ENCODE measurements at regions not wholly inside any gene's neighbourhood (a gene's known extent, or its start where the extent isn't known, plus 50 kb on each side); places are given as distances from the start of the nearest gene placed in this dataset.

DNA sequence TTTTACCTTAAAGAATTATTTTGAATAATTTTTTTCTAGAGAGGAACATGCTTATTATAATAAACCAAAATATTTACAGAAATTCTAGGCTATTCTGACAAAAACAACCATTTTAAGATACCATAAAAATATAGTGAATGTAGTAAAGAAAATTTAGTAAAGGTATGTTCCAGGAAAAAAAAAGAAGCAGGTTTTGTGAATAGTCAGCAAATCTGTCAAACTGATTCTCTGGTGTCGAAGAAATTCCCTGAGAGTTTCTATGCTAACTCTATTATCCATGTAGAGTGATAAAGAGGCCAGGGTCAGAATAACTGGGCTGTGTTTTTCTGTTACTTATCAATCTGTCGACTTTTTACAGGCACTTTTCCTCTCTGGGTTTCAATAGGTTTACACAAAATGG lies 459.2 kb downstream of the KIF4B start:
- TF ChIP-seq, protein P1, sequence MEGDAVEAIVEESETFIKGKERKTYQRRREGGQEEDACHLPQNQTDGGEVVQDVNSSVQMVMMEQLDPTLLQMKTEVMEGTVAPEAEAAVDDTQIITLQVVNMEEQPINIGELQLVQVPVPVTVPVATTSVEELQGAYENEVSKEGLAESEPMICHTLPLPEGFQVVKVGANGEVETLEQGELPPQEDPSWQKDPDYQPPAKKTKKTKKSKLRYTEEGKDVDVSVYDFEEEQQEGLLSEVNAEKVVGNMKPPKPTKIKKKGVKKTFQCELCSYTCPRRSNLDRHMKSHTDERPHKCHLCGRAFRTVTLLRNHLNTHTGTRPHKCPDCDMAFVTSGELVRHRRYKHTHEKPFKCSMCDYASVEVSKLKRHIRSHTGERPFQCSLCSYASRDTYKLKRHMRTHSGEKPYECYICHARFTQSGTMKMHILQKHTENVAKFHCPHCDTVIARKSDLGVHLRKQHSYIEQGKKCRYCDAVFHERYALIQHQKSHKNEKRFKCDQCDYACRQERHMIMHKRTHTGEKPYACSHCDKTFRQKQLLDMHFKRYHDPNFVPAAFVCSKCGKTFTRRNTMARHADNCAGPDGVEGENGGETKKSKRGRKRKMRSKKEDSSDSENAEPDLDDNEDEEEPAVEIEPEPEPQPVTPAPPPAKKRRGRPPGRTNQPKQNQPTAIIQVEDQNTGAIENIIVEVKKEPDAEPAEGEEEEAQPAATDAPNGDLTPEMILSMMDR (conservative IDR thresholded peaks at IDR 0.05; ENCODE audit: control insufficient read depth, insufficient read depth, low read depth, low read length) = no peak
- no peak for DNase-seq (ENCODE audit: low read depth)
- no peak overlapping the region for H3K4me3 ChIP-seq (ENCODE audit: control insufficient read depth, low read depth, low read length)

DNA sequence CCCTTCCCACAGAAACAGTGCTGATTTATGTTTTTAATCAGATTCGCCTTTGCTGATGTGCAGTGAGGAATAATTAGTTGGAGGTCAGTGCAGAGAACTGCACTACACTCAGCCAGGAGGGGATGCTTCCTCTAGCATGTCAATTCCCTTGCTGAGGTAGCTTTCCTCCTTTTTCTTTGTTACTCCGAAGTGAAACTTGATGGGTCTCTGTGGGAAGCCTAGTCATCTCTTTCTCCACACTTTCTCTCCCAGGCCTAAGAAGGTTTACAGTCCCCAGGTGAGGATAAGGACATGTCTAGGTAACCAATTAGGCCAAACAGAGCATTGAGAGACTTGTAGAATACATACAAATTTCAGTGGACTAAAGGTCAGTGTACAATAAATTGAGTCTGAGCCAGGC lies 461.8 kb downstream of the KIF4B start:
- H3K4me3 ChIP-seq (ENCODE audit: control insufficient read depth, low read depth, low read length) = no peak overlapping the region
- no peak for DNase-seq (ENCODE audit: low read depth)
- TF ChIP-seq, protein P1 (conservative IDR thresholded peaks at IDR 0.05; ENCODE audit: control insufficient read depth, insufficient read depth, low read depth, low read length) = no peak

DNA sequence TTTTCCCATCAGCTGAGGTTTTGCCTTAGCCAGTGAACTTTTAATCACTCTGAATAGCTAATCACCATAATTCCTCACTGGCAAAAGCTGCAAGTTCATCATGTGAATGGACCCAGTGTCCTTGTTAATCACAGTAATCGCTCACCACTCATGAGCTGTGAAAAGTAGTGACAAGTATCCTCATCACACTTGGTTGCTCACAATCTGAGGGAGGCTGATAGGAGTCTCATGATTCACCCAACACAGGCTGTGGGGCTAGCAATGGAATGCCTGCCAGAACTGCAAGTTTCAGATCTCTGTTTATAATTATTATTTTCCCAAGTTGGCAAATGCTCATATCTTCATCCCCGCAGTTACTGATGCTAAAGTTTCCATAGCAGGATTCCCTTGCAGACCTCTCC lies 467.2 kb downstream of the KIF4B start:
- no peak for DNase-seq (ENCODE audit: low read depth)
- no peak overlapping the region for H3K4me3 ChIP-seq (ENCODE audit: control insufficient read depth, low read depth, low read length)
- TF ChIP-seq, protein P1 (conservative IDR thresholded peaks at IDR 0.05; ENCODE audit: control insufficient read depth, insufficient read depth, low read depth, low read length) = no peak

DNA sequence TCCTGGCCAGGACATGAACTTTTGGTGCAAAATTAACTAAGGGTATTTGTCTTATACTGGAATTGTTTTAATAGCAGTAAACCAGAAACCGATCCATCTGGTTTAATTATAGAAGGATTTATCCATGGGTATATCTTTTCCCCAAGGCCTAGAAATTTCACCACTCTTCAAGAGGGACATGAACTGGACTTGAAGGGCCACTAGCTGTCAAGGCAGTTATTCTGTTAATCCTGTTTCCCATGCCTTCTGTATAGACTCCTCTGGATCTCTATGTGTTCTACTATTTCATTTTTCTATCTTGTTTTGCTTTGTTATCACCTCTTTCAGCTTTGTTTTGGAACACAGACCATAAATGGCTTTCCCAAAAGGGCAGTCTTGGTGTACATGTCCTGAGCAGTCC lies 467.6 kb downstream of the KIF4B start:
- no peak for DNase-seq (ENCODE audit: low read depth)
- TF ChIP-seq, protein P1 (conservative IDR thresholded peaks at IDR 0.05; ENCODE audit: control insufficient read depth, insufficient read depth, low read depth, low read length) = no peak
- H3K4me3 ChIP-seq (ENCODE audit: control insufficient read depth, low read depth, low read length) = no peak overlapping the region

DNA sequence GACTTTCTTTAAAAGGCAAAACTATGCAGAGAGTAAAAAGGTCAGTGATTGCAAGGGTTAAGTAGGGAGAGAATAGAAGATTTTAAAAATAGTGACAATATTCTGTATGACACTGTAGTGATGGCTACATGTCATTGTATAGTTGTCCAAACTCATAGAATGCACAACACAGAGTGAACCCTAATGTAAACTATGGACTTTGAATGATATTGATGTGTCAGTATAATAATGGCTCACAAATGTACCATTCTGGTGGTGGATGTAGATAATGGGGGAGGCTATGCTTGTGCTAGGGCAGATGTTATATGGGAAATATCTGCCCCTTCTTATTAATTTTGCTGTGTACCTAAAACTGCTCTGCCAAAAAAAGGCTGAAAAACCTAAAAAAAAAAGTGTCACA lies 468.9 kb downstream of the KIF4B start:
- TF ChIP-seq, protein P1 (conservative IDR thresholded peaks at IDR 0.05; ENCODE audit: control insufficient read depth, insufficient read depth, low read depth, low read length) = no peak
- DNase-seq (ENCODE audit: low read depth) = no peak
- H3K4me3 ChIP-seq (ENCODE audit: control insufficient read depth, low read depth, low read length) = no peak overlapping the region

DNA sequence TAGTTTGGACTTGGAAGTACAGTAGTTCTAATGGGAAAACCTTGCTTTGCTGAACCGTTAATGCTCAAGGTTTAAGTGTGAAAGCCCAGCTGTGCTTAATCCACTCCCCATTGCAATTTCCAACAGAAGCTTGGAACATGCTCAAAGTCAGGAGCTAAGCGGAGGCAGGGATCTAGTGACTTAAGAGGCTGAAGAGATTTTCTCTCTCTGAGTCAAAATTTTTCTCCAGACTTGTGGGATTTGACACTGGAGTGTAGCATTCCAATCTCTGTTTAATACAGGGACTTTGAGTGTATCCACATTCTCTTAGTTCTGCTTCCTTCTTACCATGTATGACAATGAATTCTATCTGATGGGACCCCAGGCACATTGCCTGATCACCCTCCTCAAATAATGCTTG lies 471.8 kb downstream of the KIF4B start:
- DNase-seq (ENCODE audit: low read depth) = no peak
- TF ChIP-seq, protein P1 (conservative IDR thresholded peaks at IDR 0.05; ENCODE audit: control insufficient read depth, insufficient read depth, low read depth, low read length) = no peak
- no peak overlapping the region for H3K4me3 ChIP-seq (ENCODE audit: control insufficient read depth, low read depth, low read length)

DNA sequence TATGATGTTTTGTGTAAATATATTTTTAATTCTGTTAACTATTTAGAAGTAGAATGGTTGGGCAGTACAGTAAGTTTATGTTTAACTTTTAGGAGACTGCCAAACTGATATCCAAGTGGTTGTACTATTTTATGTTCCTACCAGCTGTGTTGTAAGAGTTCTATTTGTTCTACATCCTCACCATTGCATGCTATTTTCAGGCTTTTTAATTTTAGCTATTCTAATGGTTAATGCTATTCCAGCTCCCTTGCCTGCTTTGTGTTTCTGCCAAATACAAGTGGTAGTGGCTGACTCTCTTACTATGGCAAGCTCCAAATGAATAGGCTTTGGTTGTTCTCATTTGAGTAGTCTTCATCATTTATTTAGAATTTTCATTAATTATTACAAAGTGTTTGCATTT lies 476.4 kb downstream of the KIF4B start:
- H3K4me3 ChIP-seq (ENCODE audit: control insufficient read depth, low read depth, low read length) = no peak overlapping the region
- DNase-seq (ENCODE audit: low read depth) = no peak
- TF ChIP-seq, protein P1 (conservative IDR thresholded peaks at IDR 0.05; ENCODE audit: control insufficient read depth, insufficient read depth, low read depth, low read length) = no peak
